GM12865 (cell line): ENCODE measurements at regions not wholly inside any gene's neighbourhood (a gene's known extent, or its start where the extent isn't known, plus 50 kb on each side); places are given as distances from the start of the nearest gene placed in this dataset.

ENCODE experiments used
- DNase-seq: peaks from one replicate; pipeline ENCODE4 v3.0.0; 2010; ENCODE audit warnings: low read depth
- H3K4me3 ChIP-seq: 2 replicates; pipeline ENCODE4 v1.5.1; 2011; ENCODE audit warnings: mild to moderate bottlenecking, low read depth, low read length, control low read depth
- CTCF ChIP-seq: IDR thresholded peaks from 2 replicates; pipeline ENCODE4 v1.5.1; 2011; ENCODE audit warnings: low read length, control low read depth, low read depth, inconsistent platforms; ENCODE audit not compliant: insufficient read depth; ENCODE audit errors: missing control alignments

- no peak for TF ChIP-seq CTCF
- H3K4me3 ChIP-seq = no peak overlapping the region
- DNase-seq = no peak
Measured at GRCh38 chr5:162240734-162241133, 173.2 kb downstream of the GABRG2 start.

DNA sequence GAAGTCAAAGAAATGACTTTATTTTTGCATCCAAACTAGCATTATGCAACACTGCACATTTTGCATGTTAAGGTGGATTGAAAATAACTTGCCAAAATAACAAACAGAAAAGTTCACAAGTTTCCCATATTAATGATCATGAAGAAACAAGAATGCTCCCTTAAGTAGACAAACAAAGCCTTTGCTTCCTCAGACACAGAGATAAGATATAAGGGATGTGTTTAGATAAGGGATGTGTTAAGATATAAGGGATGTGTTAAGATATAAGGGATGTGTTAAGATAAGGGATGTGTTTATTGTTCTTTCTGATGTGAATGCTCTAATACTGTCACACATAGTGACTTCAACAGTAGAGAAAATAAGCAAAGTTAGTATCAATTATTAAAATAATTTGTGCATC, 174.8 kb downstream of the GABRG2 start:
- no peak for DNase-seq
- no peak overlapping the region for H3K4me3 ChIP-seq
- no peak for TF ChIP-seq CTCF

DNA sequence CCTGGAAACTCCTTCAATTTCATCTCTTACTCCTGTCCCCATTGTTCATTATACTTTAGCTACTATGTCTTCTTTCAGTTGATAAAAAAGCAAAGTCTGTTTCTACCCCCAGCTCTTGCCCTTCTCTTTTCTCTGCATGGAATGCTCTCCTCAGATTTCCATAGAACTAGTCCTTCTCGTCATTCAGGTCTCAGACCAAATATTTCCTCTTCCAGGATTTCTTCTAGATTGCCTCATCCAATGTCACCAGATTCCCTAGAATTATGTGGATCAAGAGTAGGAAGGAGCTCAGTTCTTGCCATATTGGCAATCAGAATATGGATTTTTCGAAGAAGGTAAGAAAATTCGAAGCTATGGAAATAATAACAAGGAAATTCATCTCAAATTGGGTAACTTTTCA, 176.1 kb downstream of the GABRG2 start:
- no peak for TF ChIP-seq CTCF
- DNase-seq = no peak
- H3K4me3 ChIP-seq = no peak overlapping the region

DNA sequence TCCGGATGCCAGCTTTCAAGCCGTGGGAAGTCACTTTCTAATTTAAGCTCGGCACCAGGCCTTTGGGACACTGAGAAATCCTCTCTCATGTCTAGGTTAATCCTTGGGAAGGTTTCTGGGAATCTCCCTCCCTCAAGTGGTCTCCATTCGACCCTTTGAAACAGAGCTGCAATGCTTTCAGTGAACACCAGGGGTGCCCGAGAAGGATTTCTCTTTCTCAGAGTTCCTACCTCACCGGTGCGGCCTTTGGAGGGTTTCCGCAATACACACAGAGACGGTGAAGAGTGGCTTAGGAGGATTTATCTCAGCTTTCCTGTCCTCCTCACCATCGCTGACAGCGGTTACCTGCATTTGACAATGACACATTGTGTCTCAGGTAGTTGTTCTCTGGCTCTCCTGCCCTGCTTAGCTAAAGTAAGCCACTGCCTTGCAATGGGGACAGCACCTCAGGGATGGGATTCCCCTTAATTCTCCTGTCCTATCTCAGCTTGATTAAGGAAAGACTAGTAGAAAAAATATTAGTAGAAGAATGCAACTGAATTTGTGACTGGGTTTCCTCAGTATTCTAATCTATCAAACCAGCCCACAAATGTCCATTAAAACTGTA, 180.6 kb downstream of the GABRG2 start:
- DNase-seq = no peak
- H3K4me3 ChIP-seq = no peak overlapping the region
- peak; percentile 49 for TF ChIP-seq CTCF

GRCh38 chr5:162256711-162257110, 189.1 kb downstream of the GABRG2 start:
- no peak for DNase-seq
- no peak overlapping the region for H3K4me3 ChIP-seq
- TF ChIP-seq CTCF = no peak

DNA sequence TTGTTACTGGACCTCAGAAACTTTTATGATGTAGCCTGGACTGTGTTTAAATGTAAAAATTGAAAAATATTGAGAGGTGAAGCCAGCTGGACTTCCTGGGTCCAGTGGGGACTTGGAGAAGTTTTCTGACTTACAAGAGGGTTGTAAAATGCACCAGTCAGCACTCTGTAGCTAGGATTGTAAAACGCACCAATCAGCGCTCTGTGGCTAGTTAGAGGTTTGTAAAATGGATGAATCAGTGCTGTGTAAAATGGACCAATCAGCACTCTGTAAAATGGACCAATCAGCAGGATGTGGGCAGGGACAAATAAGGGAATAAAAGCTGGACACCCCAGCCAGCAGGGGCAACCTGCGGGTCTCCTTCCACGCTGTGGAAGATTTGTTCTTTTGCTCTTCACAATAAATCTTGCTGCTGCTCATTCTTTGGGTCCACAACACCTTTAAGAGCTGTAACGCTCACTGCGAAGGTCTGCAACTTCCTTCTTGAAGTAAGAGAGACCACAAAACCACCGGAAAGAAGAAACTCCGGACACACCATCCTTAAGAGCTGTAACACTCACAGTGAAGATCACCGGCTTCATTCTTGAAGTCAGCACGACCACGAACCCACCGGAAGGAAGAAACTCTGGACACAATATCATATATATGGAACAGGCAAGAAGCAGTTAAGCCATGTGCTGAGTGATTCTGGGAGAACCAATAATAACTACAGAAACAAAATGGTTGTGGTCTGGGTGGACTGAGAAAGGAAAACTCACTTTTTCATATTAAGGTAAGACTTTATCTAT, 201.3 kb downstream of the GABRG2 start:
- peak; percentile 37 for DNase-seq
- no peak for TF ChIP-seq CTCF
- no peak overlapping the region for H3K4me3 ChIP-seq

DNA sequence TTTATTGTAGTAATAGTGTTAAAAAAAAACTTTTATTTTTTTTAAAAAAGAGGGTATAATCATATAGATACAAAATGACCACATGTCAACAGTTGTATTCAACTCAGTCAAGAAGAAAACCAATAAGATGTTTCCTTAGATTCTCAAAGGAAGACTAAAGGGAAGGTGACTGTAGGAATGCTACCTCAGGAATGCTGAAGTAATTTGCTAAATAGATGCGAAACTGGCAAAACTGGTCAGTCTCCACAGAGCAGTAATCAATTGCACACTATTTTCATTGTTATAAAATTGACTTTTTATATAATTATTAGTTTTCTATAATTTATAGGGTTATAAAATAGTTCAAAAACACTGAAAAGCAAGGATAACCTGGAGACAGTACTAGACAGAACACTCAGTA, 204.8 kb downstream of the GABRG2 start:
- no peak overlapping the region for H3K4me3 ChIP-seq
- no peak for TF ChIP-seq CTCF
- no peak for DNase-seq
